Ishikawa (cell line): ENCODE measurements at regions not wholly inside any gene's neighbourhood (a gene's known extent, or its start where the extent isn't known, plus 50 kb on each side); places are given as distances from the start of the nearest gene placed in this dataset.

Source experiments
- CEBPB ChIP-seq: IDR thresholded peaks from 2 replicates; pipeline ENCODE4 v1.6.1; 2012
- CREB1 ChIP-seq: IDR thresholded peaks from 2 replicates; pipeline ENCODE4 v1.6.1; 2012; ENCODE audit warnings: low read depth
- EGR1 ChIP-seq: IDR thresholded peaks from 2 replicates; pipeline ENCODE4 v1.6.1; 2012
- EP300 ChIP-seq: IDR thresholded peaks from 2 replicates; pipeline ENCODE4 v1.6.1; 2012; ENCODE audit warnings: borderline replicate concordance
- FOXM1 ChIP-seq: IDR thresholded peaks from 2 replicates; pipeline ENCODE4 v1.6.1; 2012; ENCODE audit warnings: low read depth, borderline replicate concordance
- NFIC ChIP-seq: IDR thresholded peaks from 2 replicates; pipeline ENCODE4 v1.6.1; 2012
- RAD21 ChIP-seq: IDR thresholded peaks from 2 replicates; pipeline ENCODE4 v1.6.1; 2012; ENCODE audit warnings: low read depth
- REST ChIP-seq: IDR thresholded peaks from 2 replicates; pipeline ENCODE4 v1.6.1; 2012; ENCODE audit warnings: low read depth, mild to moderate bottlenecking
- TAF1 ChIP-seq: IDR thresholded peaks from 2 replicates; pipeline ENCODE4 v1.6.1; 2012; ENCODE audit warnings: low read depth, mild to moderate bottlenecking
- TCF12 ChIP-seq: IDR thresholded peaks from 2 replicates; pipeline ENCODE4 v1.6.1; 2012; ENCODE audit warnings: low read depth
- TEAD4 ChIP-seq: IDR thresholded peaks from 2 replicates; pipeline ENCODE4 v1.6.1; 2012
- USF1 ChIP-seq: IDR thresholded peaks from 2 replicates; pipeline ENCODE4 v1.6.1; 2012
- YY1 ChIP-seq: IDR thresholded peaks from 2 replicates; pipeline ENCODE4 v1.6.1; 2012; ENCODE audit warnings: low read depth
- ZBTB7A ChIP-seq: IDR thresholded peaks from 2 replicates; pipeline ENCODE4 v1.6.1; 2012; ENCODE audit warnings: low read depth
- TF ChIP-seq, protein P1 (sequence below): IDR thresholded peaks from 2 replicates; pipeline ENCODE4 v1.6.1; 2012

DNA sequence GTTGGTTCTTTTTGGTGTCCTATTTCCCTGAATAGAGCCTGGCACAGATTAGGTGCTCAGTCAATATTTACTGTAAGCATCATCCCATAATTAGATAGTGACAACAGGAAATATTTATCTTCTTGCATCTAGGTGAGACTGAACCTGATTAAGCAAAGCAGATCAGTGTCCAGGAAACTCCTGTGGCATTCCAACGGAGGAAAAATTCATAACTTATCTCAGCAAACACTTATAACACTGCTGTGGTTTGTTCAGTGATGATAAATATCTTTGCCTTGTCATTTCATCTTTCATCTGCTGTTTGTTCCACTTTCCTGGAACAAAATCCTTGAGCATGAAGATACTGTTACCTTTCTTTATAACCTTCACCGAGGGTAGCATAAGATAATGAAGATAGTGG is 1160.3 kb upstream of the AUTS2 start:
- TF ChIP-seq FOXM1 (no peak), USF1 (no peak), TCF12 (no peak), RAD21 (no peak), EP300 (no peak), TEAD4 (no peak), REST (no peak), TAF1 (no peak), ZBTB7A (no peak), NFIC (no peak), YY1 (no peak), EGR1 (no peak)
- TF ChIP-seq, protein P1, sequence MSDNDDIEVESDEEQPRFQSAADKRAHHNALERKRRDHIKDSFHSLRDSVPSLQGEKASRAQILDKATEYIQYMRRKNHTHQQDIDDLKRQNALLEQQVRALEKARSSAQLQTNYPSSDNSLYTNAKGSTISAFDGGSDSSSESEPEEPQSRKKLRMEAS: no peak

GRCh38 chr7:68438811-68439210 is 1159.5 kb upstream of the AUTS2 start:
- TF ChIP-seq ZBTB7A (no peak), TAF1 (no peak), YY1 (no peak), TEAD4 (no peak), USF1 (no peak), FOXM1 (no peak), CEBPB (no peak), CREB1 (no peak), REST (no peak), EGR1 (no peak), RAD21 (no peak), EP300 (no peak), TCF12 (no peak)

DNA sequence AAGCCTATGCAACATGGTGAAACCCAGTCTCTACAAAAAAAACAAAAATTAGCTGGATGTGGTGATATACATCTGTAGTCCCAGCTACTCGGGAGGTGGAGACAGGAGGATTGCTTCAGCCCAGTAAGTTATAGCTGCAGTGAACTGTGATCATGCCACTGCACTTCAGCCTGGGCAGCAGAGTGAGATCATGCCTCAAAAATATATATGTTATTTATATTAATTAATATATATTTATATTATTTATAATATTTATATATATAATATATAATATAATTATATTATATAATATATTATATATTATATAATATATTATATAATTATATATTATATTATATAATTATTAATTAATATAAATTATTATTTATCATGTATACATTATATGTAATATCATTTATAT is 1158.4 kb upstream of the AUTS2 start:
- TF ChIP-seq RAD21 (no peak), EP300 (no peak), NFIC (no peak), REST (no peak), TAF1 (no peak), YY1 (no peak), ZBTB7A (no peak), TCF12 (no peak)
- TF ChIP-seq, protein P1: no peak

DNA sequence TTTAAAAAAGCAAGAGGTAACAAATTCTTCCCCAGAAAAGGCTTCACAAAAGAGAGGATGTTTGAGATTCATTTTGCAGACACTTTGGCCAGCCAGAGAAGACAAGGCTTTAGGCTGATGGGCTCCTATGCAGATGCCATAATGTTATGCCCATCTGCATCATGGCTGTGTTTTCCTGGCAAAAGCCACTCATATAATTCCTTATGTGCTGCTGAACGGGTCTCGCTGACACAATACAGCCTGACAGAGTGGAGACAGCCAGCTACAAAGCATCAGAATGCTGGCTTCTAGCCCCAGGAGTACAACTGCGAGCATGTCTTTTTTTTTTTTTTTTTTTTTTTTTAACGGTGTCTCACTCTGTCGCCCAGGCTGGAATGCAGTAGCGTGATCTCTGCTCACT is 1157.4 kb upstream of the AUTS2 start:
- no peak for TF ChIP-seq ZBTB7A
- no peak for TF ChIP-seq EGR1
- TF ChIP-seq REST: no peak
- TF ChIP-seq CEBPB: no peak
- TF ChIP-seq YY1: no peak
- no peak for TF ChIP-seq TAF1
- TF ChIP-seq, protein P1: no peak
- TF ChIP-seq EP300: no peak
- TF ChIP-seq RAD21: no peak
- no peak for TF ChIP-seq NFIC
- no peak for TF ChIP-seq TEAD4
